ENCODE measurements at regions not wholly inside any gene's neighbourhood (a gene's known extent, or its start where the extent isn't known, plus 50 kb on each side); places are given as distances from the start of the nearest gene placed in this dataset.

- peaks cover 4% of the 10 kb centered on the region for H3K4me1 ChIP-seq
- H3K27ac Mint-ChIP-seq: peak overlapping the region; percentile 33
These were observed 353.8 kb downstream of the NFIB start for GRCh38 chr9:13960011-13960765.

GRCh38 chr9:13958672-13959071 lies 355.3 kb downstream of the NFIB start:
- Histone ChIP-seq H3K4me3 (no peak overlapping the region), H3K36me3 (no peaks in the 10 kb centered on the region), H3K9me3 (ENCODE audit: low read depth) (no peaks in the 10 kb centered on the region), H3K4me1 (peaks cover 8% of the 10 kb centered on the region), H3K4me2 (no peak overlapping the region), H2AFZ (replicated peaks) (no peak overlapping the region), H3K9ac (no peak overlapping the region), H3F3A (ENCODE audit: low read depth) (no peaks in the 10 kb centered on the region), H3K27ac (no peak overlapping the region), H3K79me2 (ENCODE audit: low read depth) (no peaks in the 10 kb centered on the region), H4K20me1 (ENCODE audit: low read depth) (no peaks in the 10 kb centered on the region), H3K27me3 (no peaks in the 10 kb centered on the region)
- no peak for DNase-seq (ENCODE audit: low spot score)
- Mint-ChIP-seq H3K27ac (no peak overlapping the region), H3K4me1 (peaks cover 17% of the 10 kb centered on the region), H3K4me3 (no peak overlapping the region), H3K36me3 (no peaks in the 10 kb centered on the region), H3K9me3 (no peaks in the 10 kb centered on the region), H3K27me3 (ENCODE audit: insufficient read depth, low read depth) (no peaks in the 10 kb centered on the region)
- TF ChIP-seq EZH2phosphoT487 (IDR thresholded peaks at IDR 0.05) (no peak), CTCF (IDR thresholded peaks at IDR 0.05) (no peak), EZH2 (IDR thresholded peaks at IDR 0.05) (no peak)

More at GRCh38 chr9:13960011-13960765, 353.8 kb downstream of the NFIB start:
- H3K36me3 ChIP-seq: no peaks in the 10 kb centered on the region
- H3K4me2 ChIP-seq: no peak overlapping the region
- no peak for DNase-seq (ENCODE audit: low spot score)
- no peak overlapping the region for H3K9ac ChIP-seq
- H4K20me1 ChIP-seq (ENCODE audit: low read depth): no peaks in the 10 kb centered on the region
- no peaks in the 10 kb centered on the region for H3K36me3 Mint-ChIP-seq
- H3K4me3 Mint-ChIP-seq: no peak overlapping the region
- TF ChIP-seq CTCF (IDR thresholded peaks at IDR 0.05): no peak
- no peak for TF ChIP-seq EZH2phosphoT487 (IDR thresholded peaks at IDR 0.05)
- no peak for TF ChIP-seq EZH2 (IDR thresholded peaks at IDR 0.05)
- H3K27me3 ChIP-seq: no peaks in the 10 kb centered on the region
- no peak overlapping the region for H3K27ac ChIP-seq
- H3K4me3 ChIP-seq: no peak overlapping the region
- H3K9me3 Mint-ChIP-seq: no peaks in the 10 kb centered on the region
- H3K4me1 Mint-ChIP-seq: peaks cover 8% of the 10 kb centered on the region
- no peak overlapping the region for H2AFZ ChIP-seq (replicated peaks)
- H3K9me3 ChIP-seq (ENCODE audit: low read depth): no peaks in the 10 kb centered on the region
- no peaks in the 10 kb centered on the region for H3F3A ChIP-seq (ENCODE audit: low read depth)
- H3K27me3 Mint-ChIP-seq (ENCODE audit: insufficient read depth, low read depth): no peaks in the 10 kb centered on the region
- H3K79me2 ChIP-seq (ENCODE audit: low read depth): no peaks in the 10 kb centered on the region

- H3K27ac Mint-ChIP-seq: no peak overlapping the region
- H3K27ac ChIP-seq: no peak overlapping the region
- H3K4me2 ChIP-seq: no peak overlapping the region
- H3K27me3 ChIP-seq: no peaks in the 10 kb centered on the region
- peak overlapping the region; percentile 72 for H2AFZ ChIP-seq (replicated peaks)
- no peaks in the 10 kb centered on the region for H3K79me2 ChIP-seq (ENCODE audit: low read depth)
- no peaks in the 10 kb centered on the region for H3K9me3 Mint-ChIP-seq
- H3K27me3 Mint-ChIP-seq (ENCODE audit: insufficient read depth, low read depth): no peaks in the 10 kb centered on the region
- H4K20me1 ChIP-seq (ENCODE audit: low read depth): no peaks in the 10 kb centered on the region
- H3K9me3 ChIP-seq (ENCODE audit: low read depth): no peaks in the 10 kb centered on the region
- H3F3A ChIP-seq (ENCODE audit: low read depth): no peaks in the 10 kb centered on the region
- H3K4me3 ChIP-seq: no peak overlapping the region
- peaks cover 24% of the 10 kb centered on the region for H3K4me1 Mint-ChIP-seq
- no peak for DNase-seq (ENCODE audit: low spot score)
- no peak overlapping the region for H3K9ac ChIP-seq
- no peak overlapping the region for H3K4me3 Mint-ChIP-seq
- H3K4me1 ChIP-seq: peaks cover 8% of the 10 kb centered on the region
- no peaks in the 10 kb centered on the region for H3K36me3 ChIP-seq
- no peaks in the 10 kb centered on the region for H3K36me3 Mint-ChIP-seq
- TF ChIP-seq EZH2phosphoT487 (IDR thresholded peaks at IDR 0.05) (no peak), EZH2 (IDR thresholded peaks at IDR 0.05) (no peak), CTCF (IDR thresholded peaks at IDR 0.05) (no peak)
These were observed 356.9 kb downstream of the NFIB start for GRCh38 chr9:13957089-13957488.
